K562 (cell line): ENCODE measurements at regions not wholly inside any gene's neighbourhood (a gene's known extent, or its start where the extent isn't known, plus 50 kb on each side); places are given as distances from the start of the nearest gene placed in this dataset.

Experiments
- FUS ChIP-seq: fragments of 200-400 bp; formaldehyde crosslinking; optimal IDR thresholded peaks from 2 replicates; pipeline ENCODE3; 2017; ENCODE audit warnings: low read depth, low read length
- MYBL2 ChIP-seq, 2 experiments: fragments of 450-650 bp in 1 of 2; sonication (generic) in 1 of 2; formaldehyde crosslinking in 1 of 2; IDR thresholded peaks; 2 replicates each; pipeline versions ENCODE4 v1.6.1 to v1.8.1; 2017 to 2022; ENCODE audit warnings: borderline replicate concordance in 1 of 2, inconsistent platforms in 1 of 2, low read depth in 1 of 2, mild to moderate bottlenecking in 1 of 2, missing genetic modification reagents in 1 of 2, moderate library complexity in 1 of 2
- RFX7 ChIP-seq: fragments of 250-450 bp; sonication (Bioruptor Pico); IDR thresholded peaks from 2 replicates; pipeline ENCODE4 v1.5.1; 2021; ENCODE audit warnings: mild to moderate bottlenecking
- TEAD2 ChIP-seq: fragments of 450-650 bp; IDR thresholded peaks from 2 replicates; pipeline ENCODE4 v1.6.1; 2016; ENCODE audit warnings: missing genetic modification characterization, control low read depth, missing compliant biosample characterization
- TF ChIP-seq, protein P1 (sequence below), 2 experiments: fragments of 450-650 bp; IDR thresholded peaks; 2 replicates each; pipeline ENCODE4 v1.6.1; 2016; ENCODE audit warnings: mild to moderate bottlenecking in 2 of 2, borderline replicate concordance in 1 of 2, low read depth in 1 of 2, moderate library complexity in 1 of 2

DNA sequence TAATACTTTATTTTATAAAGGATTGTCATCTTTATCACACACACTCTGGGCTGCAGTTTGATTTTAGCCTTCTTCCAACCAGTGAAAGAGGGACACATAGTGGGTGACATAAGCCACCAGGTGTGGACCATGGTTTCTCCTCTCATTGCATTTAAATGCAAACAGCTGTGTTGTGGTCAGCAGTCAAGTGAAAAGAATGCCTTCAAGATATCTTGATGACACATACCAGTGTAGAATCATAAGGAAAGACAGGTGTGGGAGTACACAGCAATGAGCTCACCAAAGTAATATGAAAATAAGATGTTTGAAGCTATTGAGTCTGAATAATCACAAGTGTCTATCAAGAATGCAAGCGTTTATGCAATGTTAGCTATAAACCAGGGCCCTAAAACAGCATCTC lies 580.0 kb downstream of the XPNPEP1 start (continued):
- TF ChIP-seq, protein P1, sequence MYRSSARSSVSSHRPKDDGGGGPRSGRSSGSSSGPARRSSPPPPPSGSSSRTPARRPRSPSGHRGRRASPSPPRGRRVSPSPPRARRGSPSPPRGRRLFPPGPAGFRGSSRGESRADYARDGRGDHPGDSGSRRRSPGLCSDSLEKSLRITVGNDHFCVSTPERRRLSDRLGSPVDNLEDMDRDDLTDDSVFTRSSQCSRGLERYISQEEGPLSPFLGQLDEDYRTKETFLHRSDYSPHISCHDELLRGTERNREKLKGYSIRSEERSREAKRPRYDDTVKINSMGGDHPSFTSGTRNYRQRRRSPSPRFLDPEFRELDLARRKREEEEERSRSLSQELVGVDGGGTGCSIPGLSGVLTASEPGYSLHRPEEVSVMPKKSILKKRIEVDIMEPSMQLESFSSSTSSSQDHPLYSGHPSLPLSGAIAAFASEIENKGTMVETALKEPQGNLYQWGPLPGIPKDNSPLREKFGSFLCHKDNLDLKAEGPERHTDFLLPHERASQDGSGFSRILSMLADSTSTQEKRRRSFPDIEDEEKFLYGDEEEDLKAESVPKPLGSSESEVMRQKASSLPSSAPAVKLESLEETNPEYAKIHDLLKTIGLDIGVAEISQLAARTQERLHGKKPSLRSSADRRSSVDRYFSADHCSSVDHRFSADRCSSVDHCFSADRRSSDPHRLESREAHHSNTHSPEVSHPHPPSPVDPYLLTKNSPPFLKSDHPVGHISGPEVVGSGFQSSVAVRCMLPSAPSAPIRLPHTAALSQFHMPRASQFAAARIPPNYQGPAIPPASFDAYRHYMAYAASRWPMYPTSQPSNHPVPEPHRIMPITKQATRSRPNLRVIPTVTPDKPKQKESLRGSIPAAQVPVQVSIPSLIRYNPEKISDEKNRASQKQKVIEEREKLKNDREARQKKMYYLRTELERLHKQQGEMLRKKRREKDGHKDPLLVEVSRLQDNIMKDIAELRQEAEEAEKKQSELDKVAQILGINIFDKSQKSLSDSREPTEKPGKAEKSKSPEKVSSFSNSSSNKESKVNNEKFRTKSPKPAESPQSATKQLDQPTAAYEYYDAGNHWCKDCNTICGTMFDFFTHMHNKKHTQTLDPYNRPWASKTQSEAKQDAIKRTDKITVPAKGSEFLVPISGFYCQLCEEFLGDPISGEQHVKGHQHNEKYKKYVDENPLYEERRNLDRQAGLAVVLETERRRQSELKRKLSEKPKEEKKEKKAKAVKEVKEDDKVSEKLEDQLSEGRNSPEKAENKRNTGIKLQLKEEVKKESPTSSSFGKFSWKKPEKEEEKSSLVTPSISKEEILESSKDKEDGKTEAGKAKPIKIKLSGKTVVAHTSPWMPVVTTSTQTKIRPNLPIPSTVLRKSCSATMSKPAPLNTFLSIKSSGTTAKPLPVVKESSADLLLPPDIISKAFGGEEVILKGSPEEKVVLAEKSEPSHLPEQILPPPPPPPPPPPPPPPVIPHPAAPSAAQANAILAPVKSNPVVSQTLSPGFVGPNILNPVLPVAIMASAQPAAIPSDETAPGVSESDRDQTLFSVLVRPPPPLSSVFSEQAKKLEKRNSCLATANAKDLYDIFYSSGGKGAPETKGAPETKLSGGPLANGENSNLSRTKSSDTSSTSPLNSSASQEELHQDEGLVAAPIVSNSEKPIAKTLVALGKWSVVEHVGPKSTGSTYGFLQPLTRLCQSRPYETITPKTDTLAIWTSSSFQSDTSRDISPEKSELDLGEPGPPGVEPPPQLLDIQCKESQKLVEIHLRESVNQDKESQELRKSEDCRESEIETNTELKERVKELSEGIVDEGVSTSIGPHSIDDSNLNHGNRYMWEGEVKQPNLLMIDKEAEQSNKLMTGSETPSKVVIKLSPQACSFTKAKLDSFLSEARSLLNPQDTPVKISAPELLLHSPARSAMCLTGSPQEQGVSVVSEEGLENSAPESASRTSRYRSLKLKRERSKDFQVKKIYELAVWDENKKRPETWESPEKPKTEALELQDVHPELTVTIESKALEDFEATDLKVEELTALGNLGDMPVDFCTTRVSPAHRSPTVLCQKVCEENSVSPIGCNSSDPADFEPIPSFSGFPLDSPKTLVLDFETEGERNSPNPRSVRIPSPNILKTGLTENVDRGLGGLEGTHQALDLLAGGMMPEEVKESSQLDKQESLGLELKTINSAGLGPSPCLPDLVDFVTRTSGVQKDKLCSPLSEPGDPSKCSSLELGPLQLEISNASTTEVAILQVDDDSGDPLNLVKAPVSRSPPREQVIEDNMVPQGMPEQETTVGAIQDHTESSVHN (IDR thresholded peaks at IDR 0.05; ENCODE audit: borderline replicate concordance in 1 of 2, low read depth in 1 of 2), result no peak
- TF ChIP-seq FUS, result no peak
- TF ChIP-seq TEAD2 (tag), result no peak
- TF ChIP-seq RFX7 (CRISPR knock-in tag), result no peak
- no peak for TF ChIP-seq MYBL2 (IDR thresholded peaks at IDR 0.05; ENCODE audit: low read depth)
- TF ChIP-seq MYBL2 (CRISPR knock-in tag; IDR thresholded peaks at IDR 0.05; ENCODE audit: borderline replicate concordance), result no peak
